ENCODE measurements at regions not wholly inside any gene's neighbourhood (a gene's known extent, or its start where the extent isn't known, plus 50 kb on each side); places are given as distances from the start of the nearest gene placed in this dataset.

- DNase-seq (ENCODE audit: low read depth) = no peak
- no peak overlapping the region for H3K4me3 ChIP-seq (ENCODE audit: low read depth, low read length)
- no peak for TF ChIP-seq CTCF (IDR thresholded peaks at IDR 0.05; ENCODE audit: control insufficient read depth, extremely low read depth, insufficient read depth)
These were observed 98.6 kb upstream of the IRX3 start for GRCh38 chr16:54385141-54385540.

DNA sequence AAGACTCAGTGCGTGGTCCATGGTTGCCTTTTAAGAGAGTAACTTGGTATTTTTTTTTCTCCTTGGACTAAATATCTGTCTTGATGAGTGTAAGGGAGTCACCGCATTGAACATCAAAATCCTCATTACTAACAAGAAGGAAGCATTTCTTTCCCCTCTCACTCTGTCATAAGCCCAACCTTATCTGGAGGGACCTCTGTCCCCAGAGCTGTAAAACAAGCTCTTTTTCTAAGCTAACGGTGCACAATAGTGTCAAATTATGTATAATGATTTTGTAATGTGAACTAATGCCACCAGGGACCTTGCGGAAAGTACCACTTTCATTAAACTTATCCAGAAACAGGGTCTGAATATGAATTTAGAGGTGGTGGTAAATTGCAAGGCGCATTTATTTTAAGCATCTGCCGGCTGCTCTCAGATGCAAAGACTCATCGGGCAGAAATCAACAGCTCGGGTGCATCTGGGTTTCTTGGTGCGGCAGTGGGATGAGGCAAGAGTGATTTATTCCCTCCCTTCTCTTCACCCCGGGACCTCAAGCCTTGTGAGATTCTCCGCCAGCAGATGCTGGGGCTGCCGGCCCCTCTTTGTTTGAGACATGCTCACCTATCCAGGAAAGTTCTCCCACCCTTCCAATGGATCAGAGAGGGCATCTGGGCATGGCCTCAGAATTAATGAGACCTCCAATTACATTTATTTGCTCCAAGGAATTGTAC lies 95.2 kb upstream of the IRX3 start:
- H3K4me3 ChIP-seq (ENCODE audit: low read depth, low read length) = no peak overlapping the region
- TF ChIP-seq CTCF (IDR thresholded peaks at IDR 0.05; ENCODE audit: control insufficient read depth, extremely low read depth, insufficient read depth) = no peak
- DNase-seq (ENCODE audit: low read depth) = no peak

GRCh38 chr16:54375071-54375470 lies 88.5 kb upstream of the IRX3 start:
- no peak for DNase-seq (ENCODE audit: low read depth)
- TF ChIP-seq CTCF (IDR thresholded peaks at IDR 0.05; ENCODE audit: control insufficient read depth, extremely low read depth, insufficient read depth) = no peak
- no peak overlapping the region for H3K4me3 ChIP-seq (ENCODE audit: low read depth, low read length)

GRCh38 chr16:54373534-54374520 lies 87.2 kb upstream of the IRX3 start:
- DNase-seq (ENCODE audit: low read depth) = no peak
- no peak overlapping the region for H3K4me3 ChIP-seq (ENCODE audit: low read depth, low read length)
- TF ChIP-seq CTCF (IDR thresholded peaks at IDR 0.05; ENCODE audit: control insufficient read depth, extremely low read depth, insufficient read depth) = no peak

DNA sequence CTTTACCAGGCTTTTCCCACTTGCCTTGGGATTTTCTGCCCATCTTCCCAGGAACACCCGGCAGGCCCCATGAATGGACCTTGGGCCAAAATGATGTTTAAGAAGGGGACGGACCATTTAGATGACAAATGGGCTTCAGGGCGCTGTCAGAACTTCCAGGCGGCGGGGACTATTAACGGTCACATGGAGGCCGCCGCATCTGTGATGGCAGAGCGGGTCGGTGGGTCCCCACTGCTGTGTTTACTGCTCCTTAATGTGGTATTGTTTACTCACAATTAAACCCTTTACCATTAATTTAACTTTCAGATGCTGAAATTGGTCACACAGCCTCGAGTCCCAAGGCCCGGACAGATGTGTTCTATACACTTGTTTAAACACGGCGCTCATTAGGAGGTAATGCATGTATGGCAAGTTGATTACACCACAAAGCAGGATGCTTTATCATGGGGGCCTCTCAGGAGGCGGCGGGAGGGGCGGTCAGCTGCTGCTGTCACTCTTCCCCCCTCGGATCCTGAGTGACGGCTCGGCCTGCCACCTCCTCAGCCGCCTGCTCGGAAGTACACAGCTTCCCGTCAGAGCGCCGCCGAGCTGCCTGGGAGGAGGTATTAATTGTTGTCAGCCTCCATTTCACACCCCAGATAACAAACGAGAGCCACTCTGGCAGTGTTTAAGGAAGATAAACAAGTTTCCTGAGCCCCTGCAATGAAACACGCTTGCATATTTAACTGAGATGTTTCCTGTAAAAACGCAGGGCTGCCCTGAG lies 83.9 kb upstream of the IRX3 start:
- no peak for TF ChIP-seq CTCF (IDR thresholded peaks at IDR 0.05; ENCODE audit: control insufficient read depth, extremely low read depth, insufficient read depth)
- H3K4me3 ChIP-seq (ENCODE audit: low read depth, low read length) = no peak overlapping the region
- DNase-seq (ENCODE audit: low read depth) = no peak

GRCh38 chr16:54369861-54370260 lies 83.3 kb upstream of the IRX3 start:
- no peak for DNase-seq (ENCODE audit: low read depth)
- H3K4me3 ChIP-seq (ENCODE audit: low read depth, low read length) = no peak overlapping the region
- no peak for TF ChIP-seq CTCF (IDR thresholded peaks at IDR 0.05; ENCODE audit: control insufficient read depth, extremely low read depth, insufficient read depth)

Data from LNCaP clone FGC (cell line).